ENCODE measurements at regions not wholly inside any gene's neighbourhood (a gene's known extent, or its start where the extent isn't known, plus 50 kb on each side); places are given as distances from the start of the nearest gene placed in this dataset.

DNA sequence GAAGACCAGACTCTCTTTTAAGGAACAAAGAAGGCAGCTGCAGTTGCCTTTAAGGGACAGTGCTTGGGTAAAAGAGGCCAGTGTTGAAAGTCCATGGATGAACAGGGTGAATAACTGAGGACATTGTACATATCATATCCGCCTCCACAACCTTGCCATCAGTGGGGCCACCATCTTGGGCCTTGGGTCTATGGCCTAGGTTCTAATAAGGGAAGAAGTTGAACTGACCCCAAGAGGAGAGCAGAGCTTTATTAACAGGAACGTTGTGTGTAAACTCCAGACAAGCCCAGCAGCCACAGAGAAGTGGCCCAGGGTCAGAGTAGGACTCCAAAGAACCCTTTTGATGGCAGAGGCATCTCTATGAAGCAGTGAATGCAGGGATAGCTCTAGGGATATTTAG is 332.8 kb downstream of the CYP26B1 start:
- TF ChIP-seq SUZ12 (IDR thresholded peaks at IDR 0.05) (no peak), ELF4 (IDR thresholded peaks at IDR 0.05) (no peak), L3MBTL2 (conservative IDR thresholded peaks at IDR 0.05) (no peak), FOXK2 (IDR thresholded peaks at IDR 0.05) (no peak)
- TF ChIP-seq, protein P1, sequence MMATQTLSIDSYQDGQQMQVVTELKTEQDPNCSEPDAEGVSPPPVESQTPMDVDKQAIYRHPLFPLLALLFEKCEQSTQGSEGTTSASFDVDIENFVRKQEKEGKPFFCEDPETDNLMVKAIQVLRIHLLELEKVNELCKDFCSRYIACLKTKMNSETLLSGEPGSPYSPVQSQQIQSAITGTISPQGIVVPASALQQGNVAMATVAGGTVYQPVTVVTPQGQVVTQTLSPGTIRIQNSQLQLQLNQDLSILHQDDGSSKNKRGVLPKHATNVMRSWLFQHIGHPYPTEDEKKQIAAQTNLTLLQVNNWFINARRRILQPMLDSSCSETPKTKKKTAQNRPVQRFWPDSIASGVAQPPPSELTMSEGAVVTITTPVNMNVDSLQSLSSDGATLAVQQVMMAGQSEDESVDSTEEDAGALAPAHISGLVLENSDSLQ (IDR thresholded peaks at IDR 0.05): no peak

Measured in HEK293T (cell line).